ENCODE measurements at regions not wholly inside any gene's neighbourhood (a gene's known extent, or its start where the extent isn't known, plus 50 kb on each side); places are given as distances from the start of the nearest gene placed in this dataset.
"Not testable (repeated sequence)": the region's sequence is repeated elsewhere in the genome, so short reads cannot be mapped to it uniquely, and the experiment has no call there.

DNA sequence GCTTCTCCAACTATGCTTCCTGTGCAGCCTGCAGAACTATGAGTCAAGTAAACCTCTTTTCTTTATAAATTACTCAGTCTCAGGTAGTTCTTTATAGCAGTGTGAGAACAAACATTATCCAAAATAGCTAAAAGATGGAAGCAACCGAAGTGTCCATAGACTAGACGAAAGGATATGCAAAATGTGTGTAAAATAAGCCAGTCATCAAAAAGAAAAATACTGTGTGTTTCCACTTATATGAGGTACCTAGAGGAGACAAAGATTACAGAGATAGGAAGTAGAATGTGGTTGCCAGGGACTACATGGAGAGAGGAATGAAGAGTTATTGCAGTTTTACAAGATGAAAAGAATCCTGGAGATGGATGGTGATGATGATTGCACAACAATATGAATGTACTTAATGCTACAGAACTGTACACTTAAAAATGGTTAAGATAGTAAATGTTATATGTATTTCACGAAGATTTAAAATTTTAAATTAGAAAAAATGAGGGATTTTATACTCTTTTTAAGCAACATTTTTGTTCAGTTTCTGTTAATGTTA is 99.3 kb upstream of the FN1 start:
- DNase-seq (ENCODE audit: low spot score), result no peak

GRCh38 chr2:215533716-215534115 is 97.8 kb upstream of the FN1 start:
- DNase-seq (ENCODE audit: low spot score), result not testable (repeated sequence)

DNA sequence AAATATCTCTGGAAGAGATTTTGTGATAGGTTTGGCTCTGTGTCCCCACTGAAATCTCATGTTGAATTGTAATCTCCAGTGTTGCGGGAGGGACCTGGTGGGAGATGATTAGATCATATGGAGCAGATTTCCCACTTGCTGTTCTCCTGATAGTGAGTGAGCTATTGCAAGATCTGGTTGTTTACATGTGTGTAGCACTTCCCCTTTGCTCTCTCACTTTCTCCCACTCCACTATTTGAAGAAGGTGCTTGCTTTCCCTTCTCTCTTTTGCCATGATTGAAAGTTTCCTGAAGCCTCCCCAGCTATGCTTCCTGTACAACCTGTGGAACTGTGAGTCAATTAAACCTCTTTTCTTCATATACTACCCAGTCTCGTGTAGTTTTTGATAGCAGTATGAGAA is 97.0 kb upstream of the FN1 start:
- no peak for DNase-seq (ENCODE audit: low spot score)

- no peak for DNase-seq (ENCODE audit: low spot score)
These were observed 95.4 kb upstream of the FN1 start for GRCh38 chr2:215531284-215531683.

DNA sequence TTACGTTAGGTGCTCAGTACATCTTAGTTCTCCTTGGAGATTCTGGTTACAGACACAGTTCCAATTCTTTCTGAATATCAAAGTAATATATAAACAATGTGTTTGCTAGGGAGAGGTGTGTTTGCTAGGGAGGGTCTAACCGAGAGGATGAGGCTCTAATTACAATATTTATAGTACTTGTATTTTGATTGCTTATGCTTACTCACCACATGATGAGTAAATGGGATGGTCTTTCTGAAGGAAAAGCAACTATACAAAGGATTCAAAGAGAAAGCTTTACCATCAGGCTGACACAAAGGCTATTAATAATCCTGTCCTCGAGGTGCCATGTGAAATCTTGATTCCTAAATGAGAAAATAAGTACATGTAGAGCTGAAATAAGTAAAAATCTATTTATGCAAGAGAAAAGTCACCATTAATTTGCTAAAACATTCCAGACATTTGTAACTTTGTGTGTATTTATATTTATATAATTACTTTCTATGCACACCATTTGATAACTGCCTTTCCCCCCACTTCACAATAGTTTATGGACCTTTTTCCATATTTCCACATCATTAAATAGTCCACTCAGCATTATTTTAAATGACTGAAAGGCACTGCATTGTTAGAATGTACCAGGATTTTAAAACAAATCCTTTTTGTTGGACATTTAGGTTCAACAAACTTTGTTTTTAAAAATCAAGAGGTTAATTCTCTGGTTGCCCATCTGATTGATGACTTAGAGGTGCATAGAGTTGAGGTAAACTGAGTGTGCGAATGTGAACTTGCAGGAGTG is 94.5 kb upstream of the FN1 start:
- no peak for DNase-seq (ENCODE audit: low spot score)

DNA sequence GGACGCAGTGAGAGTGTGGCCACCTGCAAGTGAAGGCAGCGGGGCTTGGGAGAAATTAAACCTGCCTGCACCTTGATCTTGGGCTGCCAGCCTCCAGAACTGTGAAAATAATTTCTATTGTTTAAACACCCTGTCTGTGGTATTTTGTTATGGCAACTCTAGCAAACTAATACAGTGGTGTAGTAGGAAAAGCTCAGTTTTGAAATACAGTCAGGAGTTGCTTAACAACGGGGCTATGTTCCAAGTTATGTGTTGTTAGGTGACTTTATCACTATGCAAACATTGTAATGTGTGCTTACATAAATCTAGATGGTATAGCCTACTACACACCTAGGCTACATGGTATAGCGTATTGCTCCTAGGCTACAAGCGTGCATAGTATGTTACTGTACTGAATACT is 93.4 kb upstream of the FN1 start:
- DNase-seq (ENCODE audit: low spot score), result no peak

DNA sequence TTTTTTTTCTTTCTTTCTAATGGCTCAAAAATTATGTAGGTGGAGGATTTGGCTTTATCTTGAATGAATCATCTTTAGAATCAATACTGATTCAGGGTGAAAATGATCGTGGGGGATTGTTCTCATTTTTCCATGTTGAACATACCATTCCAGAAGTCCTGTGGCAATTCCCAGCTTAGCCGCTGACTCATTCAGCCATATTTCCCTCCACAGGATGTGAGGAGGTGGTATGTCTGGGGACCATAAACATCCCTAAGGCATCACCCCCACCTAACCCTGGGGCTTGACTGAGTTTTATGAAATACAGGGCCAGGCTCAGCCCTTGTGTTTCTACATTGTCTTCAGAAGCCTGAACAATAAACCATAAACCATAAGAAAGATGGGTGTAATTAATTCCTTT is 92.7 kb upstream of the FN1 start:
- no peak for DNase-seq (ENCODE audit: low spot score)

- no peak for DNase-seq (ENCODE audit: low spot score)
These were observed 91.9 kb upstream of the FN1 start for GRCh38 chr2:215527736-215528135.

DNA sequence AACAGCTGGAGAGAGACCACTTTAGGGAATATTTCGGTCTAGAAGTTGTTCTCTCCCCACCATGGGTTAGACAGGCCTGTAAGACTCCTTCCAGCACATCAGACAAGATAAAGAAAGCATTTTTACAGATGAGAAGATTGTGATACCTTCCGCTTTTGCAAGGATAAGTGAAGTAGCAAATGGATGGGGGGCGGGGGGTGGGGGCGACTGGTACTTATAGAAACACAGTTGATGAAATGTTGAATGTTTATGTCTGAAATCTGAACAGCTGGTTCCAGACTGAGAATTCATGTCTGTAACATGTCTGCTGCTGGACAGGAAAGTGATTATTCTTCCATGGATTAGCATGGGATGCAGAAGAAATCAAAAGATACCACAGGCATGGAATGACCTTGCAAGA is 90.5 kb upstream of the FN1 start:
- no peak for DNase-seq (ENCODE audit: low spot score)

- no peak for DNase-seq (ENCODE audit: low spot score)
These were observed 86.4 kb upstream of the FN1 start for GRCh38 chr2:215522237-215522636.

- DNase-seq (ENCODE audit: low spot score), result no peak
These were observed 85.2 kb upstream of the FN1 start for GRCh38 chr2:215521031-215521430.

DNA sequence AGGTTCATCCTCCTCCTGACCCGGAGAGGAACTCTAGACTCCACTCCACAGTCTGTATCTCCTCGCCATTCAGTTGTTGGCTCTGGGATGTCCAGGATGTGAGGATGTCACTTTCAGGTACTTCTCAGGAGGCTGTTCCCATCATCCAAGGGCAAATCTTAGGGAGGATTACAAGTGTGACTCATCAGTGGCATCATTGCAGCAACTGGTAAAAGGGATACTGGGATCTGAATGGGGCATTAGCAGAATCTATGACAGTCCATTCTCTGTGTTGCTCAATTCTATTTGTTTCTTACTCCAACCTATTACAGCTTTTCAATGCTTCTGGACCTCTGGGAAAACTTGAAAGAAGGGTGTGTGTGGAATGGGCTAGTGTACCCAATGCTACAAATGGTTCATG is 81.5 kb upstream of the FN1 start:
- DNase-seq (ENCODE audit: low spot score), result no peak

GRCh38 chr2:215514516-215514915 is 78.6 kb upstream of the FN1 start:
- no peak for DNase-seq (ENCODE audit: low spot score)

GRCh38 chr2:215511454-215512346 is 75.8 kb upstream of the FN1 start:
- DNase-seq (ENCODE audit: low spot score), result no peak

DNA sequence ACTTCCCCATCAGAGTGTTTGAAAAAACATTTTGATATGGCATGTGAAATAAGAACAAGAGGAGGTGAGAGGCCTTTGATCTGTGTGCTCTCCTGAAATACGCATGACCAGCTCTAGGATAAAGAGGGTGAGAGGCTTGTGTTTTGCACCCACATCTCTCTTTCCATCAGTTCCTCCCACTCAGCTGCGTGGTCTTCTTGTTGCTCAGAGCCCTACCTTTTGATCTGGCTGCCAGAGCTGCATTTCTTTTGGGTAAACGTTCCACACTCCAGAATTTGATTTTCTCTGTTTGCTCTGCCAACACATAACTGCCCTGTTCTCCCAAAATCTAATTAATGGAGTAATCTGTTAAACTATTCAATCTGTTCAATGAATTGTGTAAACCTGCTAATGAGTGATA is 72.0 kb upstream of the FN1 start:
- no peak for DNase-seq (ENCODE audit: low spot score)

GRCh38 chr2:215507136-215507535 is 71.3 kb upstream of the FN1 start:
- no peak for DNase-seq (ENCODE audit: low spot score)

DNA sequence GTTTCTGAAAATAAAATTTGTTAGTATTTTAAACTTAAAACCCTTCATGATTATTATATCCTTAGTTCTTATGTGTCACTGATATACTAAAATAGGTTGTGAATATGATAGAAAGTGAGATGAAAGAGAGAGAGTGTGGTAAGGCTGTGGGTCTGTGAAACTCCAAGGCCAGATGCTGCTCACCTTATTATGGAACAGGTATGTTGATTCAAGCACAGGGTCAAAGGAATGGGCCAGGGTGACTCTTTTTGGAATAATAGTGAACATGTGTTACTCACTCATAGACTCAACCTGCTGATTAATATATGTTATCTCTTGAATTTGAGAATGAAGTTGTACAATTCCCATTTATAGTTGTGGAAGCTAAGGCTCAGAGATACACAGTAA is 70.7 kb upstream of the FN1 start:
- no peak for DNase-seq (ENCODE audit: low spot score)

DNA sequence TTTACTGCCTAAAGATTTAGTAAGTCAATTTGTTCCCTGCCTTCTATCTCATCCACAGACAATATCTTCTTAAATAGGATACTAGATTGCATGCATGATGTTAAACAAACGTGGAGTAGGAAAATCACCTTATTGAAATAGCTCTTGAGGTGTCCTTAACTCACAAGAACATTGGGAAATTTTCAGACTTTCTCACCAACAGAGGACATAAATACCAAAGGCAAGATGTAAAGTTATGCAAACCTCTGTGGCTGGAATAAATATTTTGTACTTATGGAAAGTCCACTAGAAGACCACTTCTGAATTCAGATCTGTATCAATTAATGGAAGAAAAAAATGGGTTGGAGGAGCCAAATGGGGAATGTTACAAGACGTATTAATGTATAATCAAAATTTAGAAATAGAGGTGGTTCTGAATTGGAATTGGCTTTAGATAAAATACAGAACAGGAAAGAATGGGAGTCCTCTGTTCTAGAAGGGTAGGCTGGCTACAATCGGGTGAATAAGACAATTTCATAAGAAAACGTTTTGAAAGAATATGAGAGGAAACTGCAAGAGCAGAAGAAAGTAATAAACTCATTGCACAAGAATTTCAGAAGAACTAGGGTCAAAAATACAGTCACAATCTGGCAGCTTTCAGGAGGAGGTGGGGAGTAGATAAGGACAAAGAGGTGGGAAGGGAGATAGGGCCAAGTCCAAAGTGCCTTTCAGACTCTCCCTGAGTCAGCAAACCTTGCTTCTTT is 69.3 kb upstream of the FN1 start:
- no peak for DNase-seq (ENCODE audit: low spot score)

GRCh38 chr2:215504547-215504946 is 68.7 kb upstream of the FN1 start:
- DNase-seq (ENCODE audit: low spot score), result no peak

DNA sequence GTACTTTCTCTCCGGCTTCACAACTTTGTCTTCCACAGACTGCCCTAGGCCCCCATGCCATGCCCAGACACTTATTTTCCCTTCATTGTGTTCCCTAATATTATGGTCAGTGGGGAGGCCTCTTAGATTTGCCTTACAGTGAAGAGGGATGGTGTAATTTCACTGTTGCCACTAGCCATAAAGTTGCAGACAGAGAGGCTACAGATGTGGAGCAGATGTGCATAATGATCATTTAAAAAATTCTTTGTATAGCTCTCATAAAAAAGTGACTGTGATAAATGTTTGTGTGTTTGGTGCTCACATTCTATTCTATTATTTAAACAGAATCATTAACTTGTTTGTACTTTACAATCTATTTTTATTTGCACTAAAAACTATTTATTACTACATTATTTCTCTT is 67.5 kb upstream of the FN1 start:
- DNase-seq (ENCODE audit: low spot score), result no peak

DNA sequence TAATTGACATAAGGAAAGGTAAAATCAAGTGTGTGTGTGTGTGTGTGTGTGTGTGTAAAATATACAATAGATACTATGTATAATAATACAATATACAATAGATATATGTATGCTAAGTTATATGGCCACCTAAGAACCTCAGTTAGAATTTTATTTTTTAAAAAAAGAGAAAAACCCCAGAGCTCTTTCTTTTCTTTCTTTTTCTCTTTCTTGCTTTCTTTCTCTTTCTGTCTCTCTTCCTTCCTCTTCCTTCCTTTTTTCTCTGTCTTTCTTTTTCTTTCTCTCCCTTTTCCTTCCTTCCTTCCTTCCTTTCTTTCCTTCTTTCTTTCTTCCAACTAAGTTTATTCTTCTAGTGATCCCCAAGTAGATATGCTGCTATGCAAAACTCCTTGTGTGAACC is 64.6 kb upstream of the FN1 start:
- no peak for DNase-seq (ENCODE audit: low spot score)

DNA sequence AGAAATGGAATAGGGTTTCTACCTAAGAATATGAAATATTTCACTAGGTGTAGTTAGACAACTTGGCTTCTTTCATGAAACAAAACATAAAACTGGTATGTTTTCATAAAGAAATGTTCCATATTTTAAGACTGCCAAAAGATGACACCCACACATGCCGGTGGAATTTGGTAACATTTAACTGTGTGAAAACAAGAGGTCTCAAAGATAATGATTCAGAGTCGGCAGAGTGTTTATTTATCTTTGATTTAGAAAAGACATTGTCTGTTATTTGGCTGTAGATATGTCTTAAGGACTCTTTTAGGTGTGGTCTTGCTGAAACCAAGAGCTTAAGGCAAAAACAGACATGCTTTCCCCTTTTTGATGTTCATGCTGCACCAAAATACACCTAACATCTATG is 63.5 kb upstream of the FN1 start:
- no peak for DNase-seq (ENCODE audit: low spot score)

DNA sequence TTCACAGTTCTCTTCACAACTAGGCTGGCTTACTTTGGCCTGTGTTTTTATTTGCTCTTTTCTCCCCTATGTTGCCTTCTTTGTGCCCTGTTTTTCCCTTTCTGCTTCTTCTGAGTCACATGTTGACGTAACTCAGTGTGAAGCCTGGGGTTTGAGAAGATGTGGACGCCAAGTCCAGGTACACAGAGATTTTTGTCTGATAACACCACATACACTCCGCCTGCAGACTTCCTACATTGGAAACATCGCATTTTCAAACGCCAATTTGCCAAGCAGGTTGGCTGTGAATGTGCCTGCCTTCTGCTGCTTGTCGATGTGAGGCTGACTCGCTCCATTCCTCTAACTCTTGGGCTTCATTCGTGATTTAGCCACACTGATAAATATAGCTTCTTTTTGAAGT is 62.6 kb upstream of the FN1 start:
- no peak for DNase-seq (ENCODE audit: low spot score)

Data from RKO (cell line).